Esophagus squamous epithelium (tissue), 4 donors: ENCODE measurements at regions not wholly inside any gene's neighbourhood (a gene's known extent, or its start where the extent isn't known, plus 50 kb on each side); places are given as distances from the start of the nearest gene placed in this dataset.

Experiments
- CTCF ChIP-seq, 6 experiments: fragments of 450-650 bp in 4 of 6; fragments of 200-600 bp in 2 of 6; sonication (generic) in 2 of 6; IDR thresholded peaks; one replicate each; pipeline ENCODE4 v1.5.1; 2016 to 2019; ENCODE audit warnings: antibody characterized with exemption in 6 of 6, mild to moderate bottlenecking in 4 of 6, moderate library complexity in 4 of 6
- POLR2A ChIP-seq, 4 donors: fragments of 450-650 bp; IDR thresholded peaks; one replicate each; pipeline ENCODE4 v1.6.1; 2017; ENCODE audit warnings: antibody characterized with exemption in 4 of 4, mild to moderate bottlenecking in 4 of 4, moderate library complexity in 3 of 4

GRCh38 chr10:21019436-21019835 is 122.3 kb upstream of the NEBL start:
- TF ChIP-seq CTCF (IDR thresholded peaks at IDR 0.05) (no peak), POLR2A (IDR thresholded peaks at IDR 0.05) (no peak)
